NCI-H82 (cell line): ENCODE measurements at regions not wholly inside any gene's neighbourhood (a gene's known extent, or its start where the extent isn't known, plus 50 kb on each side); places are given as distances from the start of the nearest gene placed in this dataset.

Experiments
- DNase-seq: peaks from one replicate; lab custom pipeline; 2025; lab: John Stamatoyannopoulos, UW

DNA sequence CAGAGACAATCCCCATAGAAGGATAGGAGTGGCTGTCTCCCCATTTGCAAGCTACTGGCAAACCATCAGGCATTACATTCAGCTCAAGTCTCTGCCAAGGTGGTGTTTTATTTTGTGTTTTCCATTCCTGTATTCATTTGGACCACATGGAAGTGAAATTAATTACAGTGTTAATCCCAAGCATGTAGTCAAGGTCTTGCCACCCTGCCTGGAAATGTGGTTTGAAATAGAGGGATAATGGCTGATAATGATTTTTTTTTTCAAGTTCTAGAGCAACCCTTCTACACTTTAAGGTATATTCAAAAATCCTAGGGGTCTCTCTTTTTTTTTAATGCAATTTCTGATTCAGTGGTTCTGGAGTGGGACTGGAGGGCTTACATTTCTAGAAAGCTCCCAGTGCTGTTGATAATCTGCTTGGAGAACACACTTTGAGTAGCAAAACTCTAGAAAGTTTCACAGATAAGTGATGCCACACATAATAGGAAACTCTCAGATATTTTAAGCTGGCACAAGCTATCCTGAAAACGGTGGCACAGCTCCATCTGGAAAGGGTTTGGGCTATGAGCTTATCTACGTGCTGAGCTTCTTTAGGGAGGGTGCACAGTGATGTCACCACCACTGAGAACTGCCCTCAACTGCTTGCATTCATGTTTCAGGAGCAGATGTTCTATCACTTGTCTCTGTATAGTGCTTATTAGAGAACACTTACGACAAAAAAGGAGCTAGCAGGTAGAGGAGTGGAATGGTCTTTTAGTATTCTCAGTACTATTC, 140.1 kb upstream of the IL12A start:
- DNase-seq = no peak

DNA sequence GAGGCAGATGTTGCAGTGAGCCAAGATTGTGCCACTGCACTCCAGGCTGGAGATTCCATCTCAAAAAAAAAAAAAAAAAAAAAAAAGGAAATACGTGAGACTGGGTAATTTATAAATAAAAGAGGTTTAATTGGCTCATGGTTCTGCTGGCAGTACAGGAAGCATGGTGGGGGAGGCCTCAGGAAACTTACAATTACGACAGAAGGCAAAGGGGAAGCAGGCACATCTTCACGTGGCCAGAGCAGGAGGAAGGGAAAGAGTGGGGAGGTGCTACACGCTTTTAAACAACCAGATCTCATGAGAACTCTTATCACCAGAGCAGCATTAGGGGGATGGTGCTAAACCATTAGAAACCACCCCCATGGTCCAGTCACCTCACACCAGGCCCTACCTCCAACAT, 138.2 kb upstream of the IL12A start:
- no peak for DNase-seq

DNA sequence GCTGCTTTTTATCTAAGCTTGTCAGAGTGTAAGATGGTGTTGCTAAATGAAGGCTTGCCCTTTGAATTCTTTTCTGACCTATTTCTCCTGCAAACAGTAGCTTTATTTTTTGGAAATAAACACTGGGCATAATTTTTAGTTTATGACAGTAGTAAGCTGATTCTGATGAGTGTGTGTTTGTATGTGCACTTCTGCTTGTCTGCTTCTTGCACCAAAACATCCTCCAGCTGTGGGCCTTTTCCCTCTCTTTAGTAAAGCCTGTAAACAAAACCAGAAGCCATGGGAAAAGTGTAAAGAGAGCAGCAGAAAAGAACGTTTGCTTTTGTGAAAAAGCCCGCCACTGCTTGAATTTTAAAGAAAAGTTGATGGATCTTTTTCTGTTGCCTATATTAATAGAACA, 136.4 kb upstream of the IL12A start:
- DNase-seq = no peak

GRCh38 chr3:159852821-159853505, 135.7 kb upstream of the IL12A start:
- peak; percentile 72 for DNase-seq

DNA sequence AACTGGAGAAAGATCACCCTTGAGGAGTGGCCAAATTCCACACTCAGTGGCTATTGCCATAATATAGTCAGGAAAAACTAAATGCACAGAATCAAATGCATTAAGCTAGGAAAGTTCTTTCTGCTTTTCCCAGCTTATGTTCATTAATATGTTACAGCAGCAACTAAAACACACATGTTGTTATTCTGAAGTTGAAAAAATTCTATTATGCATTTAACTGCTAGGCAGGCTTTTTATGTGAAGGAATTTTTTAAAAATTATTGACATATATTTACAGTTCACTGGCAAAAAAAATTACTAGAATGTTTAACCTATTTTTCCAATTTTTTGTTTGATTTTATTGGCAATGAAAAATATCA, 135.2 kb upstream of the IL12A start:
- no peak for DNase-seq

- DNase-seq = no peak
These were observed 134.0 kb upstream of the IL12A start for GRCh38 chr3:159854500-159855124.

- DNase-seq = peak; percentile 20
These were observed 132.9 kb upstream of the IL12A start for GRCh38 chr3:159855599-159856346.

DNA sequence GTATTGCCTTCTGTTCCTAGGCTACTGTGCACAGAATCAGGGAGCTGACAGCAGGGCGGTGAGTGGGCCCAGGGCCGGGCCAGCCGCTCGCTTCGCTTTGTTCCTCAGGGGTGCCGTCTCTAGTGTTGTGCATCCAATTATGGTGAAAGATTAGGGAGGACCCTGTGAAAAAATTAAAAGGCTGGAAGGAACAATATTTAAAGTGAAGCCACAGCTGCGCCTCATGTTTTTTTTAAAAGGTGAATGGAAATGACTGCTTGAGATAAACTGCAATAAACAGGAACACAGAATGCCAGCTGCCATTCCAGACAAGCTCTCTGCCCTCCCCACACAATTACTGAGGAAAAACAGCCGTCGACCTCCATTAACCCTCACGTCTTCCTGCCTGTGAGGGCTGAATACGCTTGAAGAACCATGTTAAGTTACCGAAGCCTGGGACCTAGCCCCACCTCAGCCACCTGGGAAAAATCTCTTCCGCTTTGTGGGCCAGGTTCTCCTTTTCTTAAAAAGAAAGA, 132.0 kb upstream of the IL12A start:
- peak; percentile 39 for DNase-seq

GRCh38 chr3:159857840-159858239, 130.8 kb upstream of the IL12A start:
- no peak for DNase-seq

DNA sequence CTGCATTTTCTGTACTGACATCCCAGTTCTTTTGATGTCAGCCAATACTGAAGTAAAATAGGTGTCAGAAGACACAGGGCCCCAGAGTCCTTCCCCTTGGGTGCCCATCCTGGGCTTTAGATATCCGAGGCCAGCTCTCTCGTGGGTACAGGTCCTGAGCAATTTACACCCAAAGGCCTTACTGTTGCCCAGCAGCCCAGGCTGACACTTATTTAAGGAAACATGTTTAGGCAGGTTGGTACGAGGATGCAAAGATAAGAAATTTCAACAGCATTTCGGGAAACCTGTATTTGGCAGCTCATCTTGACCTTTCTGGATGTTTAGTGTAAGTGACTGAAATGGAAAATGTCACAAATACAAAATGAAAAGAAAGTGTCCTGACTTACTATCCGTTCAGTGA, 130.0 kb upstream of the IL12A start:
- DNase-seq = no peak

GRCh38 chr3:159859424-159859823, 129.2 kb upstream of the IL12A start:
- peak; percentile 67 for DNase-seq

DNA sequence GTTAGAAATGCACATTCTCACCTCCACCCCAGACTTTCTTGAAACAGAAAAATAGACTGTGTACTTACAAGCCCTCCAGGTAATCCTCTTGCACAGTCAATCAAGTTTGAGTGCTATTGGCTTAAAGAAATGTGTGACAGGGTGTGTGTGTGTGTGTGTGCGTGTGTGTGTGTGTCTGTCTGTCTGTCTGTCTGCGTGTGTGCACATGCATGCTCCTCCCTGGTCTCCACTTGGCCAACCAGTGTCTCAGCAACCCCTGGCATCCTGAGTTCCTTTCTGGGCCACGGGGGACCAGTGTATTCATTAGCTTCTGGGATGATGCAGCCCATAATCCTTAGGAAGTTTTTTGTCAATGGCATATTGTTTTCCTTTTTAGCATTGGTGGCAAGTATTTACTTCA, 128.8 kb upstream of the IL12A start:
- peak; percentile 67 for DNase-seq

DNA sequence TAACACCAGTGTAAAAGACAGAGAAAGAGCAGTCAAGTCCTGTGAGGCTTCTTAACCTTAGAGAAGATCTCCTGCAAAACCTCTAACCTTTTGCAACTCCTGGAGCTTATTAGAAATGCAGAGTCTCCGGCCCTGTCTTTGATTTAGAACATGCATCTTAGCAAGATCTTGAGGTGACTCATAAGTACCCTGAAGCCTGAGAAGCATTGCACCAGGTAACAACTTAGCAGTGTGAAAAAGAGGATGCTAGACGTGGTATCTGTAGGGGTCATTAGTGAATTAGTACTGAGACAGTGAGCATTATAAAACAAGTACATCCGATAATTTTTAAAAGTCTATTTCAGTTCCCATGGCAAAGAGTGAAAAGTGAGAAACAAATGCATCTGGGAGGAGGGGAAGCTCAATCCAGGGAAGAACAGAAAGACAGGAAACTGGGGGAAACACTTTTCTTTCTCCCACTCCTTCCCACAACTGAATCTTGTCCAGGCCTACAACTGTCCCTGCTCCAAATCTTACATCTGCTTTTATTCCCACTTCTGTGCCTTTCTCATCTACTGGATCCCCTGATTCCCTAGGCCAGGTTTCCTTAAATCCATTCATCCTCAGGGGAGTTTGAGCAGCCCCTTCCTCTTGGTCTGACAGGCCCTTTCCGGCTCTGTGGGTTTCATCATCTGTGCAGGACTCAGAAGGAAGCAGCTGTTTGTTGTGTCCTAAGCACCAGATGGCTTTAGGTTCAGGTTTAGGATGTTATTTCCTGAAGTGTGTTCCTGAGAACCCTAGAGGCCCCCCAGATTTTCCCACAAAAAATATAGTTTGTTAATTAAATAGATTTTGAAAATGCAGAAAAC, 128.1 kb upstream of the IL12A start:
- DNase-seq = peak; percentile 82

GRCh38 chr3:159861369-159861987, 127.2 kb upstream of the IL12A start:
- DNase-seq = no peak

DNA sequence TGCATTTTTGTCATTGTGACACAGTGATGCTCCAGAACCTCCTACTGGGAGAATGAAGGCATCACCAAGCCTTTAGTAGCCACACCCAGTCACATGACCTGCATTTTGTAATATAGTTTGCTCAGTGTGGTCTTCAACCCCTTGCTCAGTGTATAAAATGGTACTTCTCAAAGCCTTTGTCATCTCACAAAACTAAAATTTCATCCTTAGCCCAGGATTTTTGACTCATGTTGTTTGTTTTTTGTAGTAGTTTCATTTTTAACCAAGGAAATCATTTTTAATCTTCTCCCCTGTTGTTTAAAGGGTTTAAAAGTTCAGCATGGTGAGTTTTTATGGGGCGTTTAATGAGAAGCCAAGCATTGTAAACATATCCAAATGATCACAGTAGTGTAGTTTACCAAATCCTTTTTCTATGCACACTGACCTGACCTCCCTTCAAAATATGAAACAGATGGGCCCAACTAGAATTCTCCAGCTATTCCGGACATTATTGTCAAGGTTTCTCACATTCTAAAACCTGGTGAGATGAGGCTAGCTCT, 123.5 kb upstream of the IL12A start:
- DNase-seq = no peak

GRCh38 chr3:159866201-159866746, 122.4 kb upstream of the IL12A start:
- DNase-seq = no peak

GRCh38 chr3:159867372-159867771, 121.3 kb upstream of the IL12A start:
- DNase-seq = no peak

- DNase-seq = no peak
These were observed 117.9 kb upstream of the IL12A start for GRCh38 chr3:159870723-159871122.

DNA sequence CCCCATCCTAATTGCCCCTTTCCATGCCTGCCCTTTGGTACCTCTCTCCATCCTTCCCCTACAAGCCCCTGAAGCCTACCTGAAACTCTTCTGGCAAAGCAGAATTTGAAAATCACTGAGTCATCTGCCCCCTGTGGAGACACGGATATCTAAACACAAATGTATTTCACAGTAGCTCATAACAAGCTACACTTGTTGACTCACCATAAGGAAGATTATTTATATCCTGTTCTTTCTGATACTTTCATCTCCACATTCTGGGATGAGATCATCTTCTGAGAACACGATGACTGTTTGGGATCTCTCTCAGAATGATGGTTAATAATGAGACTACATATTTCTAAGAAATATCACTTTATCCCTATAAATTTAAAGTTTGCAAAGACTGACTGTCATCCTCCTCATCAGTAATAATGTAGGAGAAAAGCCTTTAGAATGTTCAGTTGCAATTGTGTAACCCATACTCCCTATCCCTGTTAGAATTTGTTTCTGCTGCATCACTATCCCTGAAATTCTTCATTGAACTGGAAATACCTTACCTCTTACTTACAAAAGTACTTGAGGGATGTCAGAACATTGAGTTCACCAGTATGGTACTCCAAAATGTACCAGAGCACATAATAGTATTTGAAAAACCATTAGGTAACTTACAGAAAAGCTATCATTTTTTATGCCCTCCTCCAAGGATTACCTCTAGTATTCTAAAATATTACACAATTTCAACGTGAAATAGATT, 116.1 kb upstream of the IL12A start:
- DNase-seq = no peak

- no peak for DNase-seq
These were observed 113.5 kb upstream of the IL12A start for GRCh38 chr3:159875116-159875515.
